DMS153 treated with DMSO at 0.1 percent for 48 hours (cell line): ENCODE measurements at regions not wholly inside any gene's neighbourhood (a gene's known extent, or its start where the extent isn't known, plus 50 kb on each side); places are given as distances from the start of the nearest gene placed in this dataset.
"Not testable (repeated sequence)": the region's sequence is repeated elsewhere in the genome, so short reads cannot be mapped to it uniquely, and the experiment has no call there.

Experiments used
- DNase-seq: peaks from one replicate; lab custom pipeline; 2025; ENCODE audit not compliant: unreplicated experiment; lab: John Stamatoyannopoulos, UW

DNA sequence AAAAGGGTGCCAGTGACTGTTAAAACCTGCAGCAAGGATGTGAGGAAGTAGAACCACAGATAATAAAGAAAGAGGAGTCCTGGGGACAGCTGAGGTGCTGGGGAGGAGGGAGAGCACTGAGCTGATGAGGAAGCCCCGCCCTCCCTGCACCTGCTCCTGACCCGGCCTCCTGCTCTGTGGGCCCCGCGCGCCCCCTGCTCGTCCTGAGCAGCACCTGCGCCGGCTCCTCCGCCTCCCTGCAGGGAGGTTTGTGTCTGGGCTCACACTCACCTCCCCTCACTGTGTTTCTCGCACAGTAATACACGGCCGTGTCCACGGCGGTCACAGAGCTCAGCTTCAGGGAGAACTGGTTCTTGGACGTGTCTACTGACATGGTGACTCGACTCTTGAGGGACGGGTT is 797.6 kb downstream of the TMEM121 start:
- DNase-seq = not testable (repeated sequence)

GRCh38 chr14:106327234-106327633 is 800.9 kb downstream of the TMEM121 start:
- DNase-seq = no peak

GRCh38 chr14:106327702-106328353 is 801.4 kb downstream of the TMEM121 start:
- not testable (repeated sequence) for DNase-seq

GRCh38 chr14:106329243-106329642 is 802.9 kb downstream of the TMEM121 start:
- DNase-seq = not testable (repeated sequence)

GRCh38 chr14:106329987-106330774 is 803.8 kb downstream of the TMEM121 start:
- DNase-seq = not testable (repeated sequence)

DNA sequence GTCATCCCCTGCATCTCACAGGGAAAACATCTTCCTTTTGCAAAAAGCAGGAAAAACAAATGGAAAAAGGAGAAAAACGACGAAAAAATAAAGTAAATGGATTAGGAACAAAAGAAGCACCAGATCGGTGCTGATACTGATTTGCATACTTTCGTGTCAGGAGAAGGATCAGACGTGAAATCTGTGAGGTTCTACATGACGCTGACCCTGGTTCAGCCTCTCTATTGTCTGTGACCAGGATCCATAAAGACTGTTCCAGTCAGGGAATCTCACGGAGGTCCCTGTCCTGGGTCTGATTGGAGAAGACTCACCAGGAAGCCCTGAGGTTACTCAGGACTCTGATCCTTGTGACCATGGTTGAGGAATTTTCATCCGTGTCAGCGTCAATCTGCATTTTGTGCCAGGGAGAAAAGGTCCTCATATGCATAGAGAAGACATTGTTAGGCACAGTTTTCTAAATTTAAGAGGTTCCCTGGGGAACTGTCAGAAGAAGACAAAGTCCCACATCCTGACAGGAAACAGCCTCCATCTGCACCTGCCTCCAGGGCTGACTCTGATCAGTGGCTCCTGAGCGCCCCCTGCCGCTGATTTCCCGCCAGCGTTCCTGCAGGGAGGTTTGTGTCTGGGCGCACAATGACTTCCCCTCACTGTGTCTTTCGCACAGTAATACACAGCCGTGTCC is 808.2 kb downstream of the TMEM121 start:
- not testable (repeated sequence) for DNase-seq

GRCh38 chr14:106335110-106335429 is 808.7 kb downstream of the TMEM121 start:
- not testable (repeated sequence) for DNase-seq

DNA sequence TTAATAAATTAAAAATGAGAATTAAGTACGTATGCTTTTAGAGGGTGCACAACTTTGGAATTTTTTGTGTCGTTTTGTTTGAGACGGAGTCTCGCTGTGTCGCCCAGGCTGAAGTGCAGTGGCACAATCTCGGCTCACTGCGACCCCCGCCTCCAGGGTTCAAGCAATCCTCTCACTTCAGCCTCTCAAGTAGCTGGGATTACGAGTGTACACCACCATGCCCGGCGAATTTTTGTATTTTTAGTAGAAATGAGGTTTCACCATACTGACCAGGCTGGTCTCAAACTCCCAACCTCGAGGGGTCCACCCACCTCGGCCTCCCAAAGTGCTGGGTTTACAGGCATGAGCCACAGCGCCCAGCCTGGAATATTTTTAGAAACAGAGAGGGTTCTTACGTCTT is 812.4 kb downstream of the TMEM121 start:
- DNase-seq = not testable (repeated sequence)

GRCh38 chr14:106340658-106341057 is 814.3 kb downstream of the TMEM121 start:
- DNase-seq = not testable (repeated sequence)

DNA sequence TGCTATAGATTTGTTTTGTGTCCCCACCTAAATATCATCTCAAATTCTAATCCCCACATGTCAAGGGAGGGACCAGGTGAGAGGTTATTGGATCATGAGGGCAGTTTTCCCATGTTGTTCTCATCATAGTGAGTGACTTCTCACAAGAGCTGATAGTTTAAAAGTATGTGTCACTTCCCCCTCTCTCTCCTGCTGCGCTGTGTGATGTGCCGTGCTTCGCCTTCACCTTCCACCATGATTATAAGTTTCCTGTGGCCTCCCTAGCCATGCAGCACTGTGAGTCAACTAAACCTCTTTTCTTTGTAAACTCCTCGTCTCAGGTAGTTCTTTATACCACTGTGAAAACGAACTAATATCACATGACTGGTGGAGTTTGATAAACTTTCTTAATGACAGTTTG is 814.8 kb downstream of the TMEM121 start:
- not testable (repeated sequence) for DNase-seq

GRCh38 chr14:106343626-106344025 is 817.2 kb downstream of the TMEM121 start:
- DNase-seq = no peak

- DNase-seq = not testable (repeated sequence)
Observed at GRCh38 chr14:106344065-106344614, 817.8 kb downstream of the TMEM121 start.

DNA sequence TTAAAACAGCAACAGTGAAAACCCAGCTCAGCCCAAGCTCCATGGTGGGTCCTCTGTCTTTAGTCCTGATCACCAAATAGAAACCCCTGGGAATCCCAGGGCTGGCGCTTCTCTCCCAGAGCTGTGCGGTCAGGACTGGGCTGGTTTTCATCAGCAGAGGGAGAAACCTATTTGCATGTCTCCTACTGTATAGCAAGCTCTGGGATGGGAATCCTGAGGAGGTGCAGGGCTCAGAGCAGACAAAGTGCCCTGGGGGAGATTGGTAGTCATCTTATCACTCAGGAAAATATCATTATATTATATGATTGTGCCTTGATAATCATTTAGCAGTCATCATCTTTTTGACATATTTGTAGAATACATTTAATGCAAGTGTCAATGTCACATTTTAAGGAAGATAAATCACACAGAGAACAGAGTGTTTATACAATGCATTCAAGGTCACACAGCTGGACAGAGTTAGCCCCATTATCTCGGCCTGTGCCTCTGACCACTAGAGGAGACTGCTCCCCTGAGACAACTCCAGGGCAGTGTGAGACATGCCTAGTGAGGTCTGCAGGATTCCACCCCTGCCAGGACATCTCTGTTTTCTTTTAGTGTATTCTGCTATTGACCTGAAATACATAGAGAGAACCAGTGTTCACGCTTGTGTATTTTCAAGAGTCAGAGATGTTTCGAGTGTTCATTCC is 818.6 kb downstream of the TMEM121 start:
- DNase-seq = not testable (repeated sequence)

GRCh38 chr14:106346084-106346483 is 819.7 kb downstream of the TMEM121 start:
- no peak for DNase-seq

GRCh38 chr14:106346534-106347290 is 820.3 kb downstream of the TMEM121 start:
- DNase-seq = no peak

GRCh38 chr14:106347291-106347778 is 821.0 kb downstream of the TMEM121 start:
- DNase-seq = no peak

GRCh38 chr14:106347890-106348755 is 821.7 kb downstream of the TMEM121 start:
- no peak for DNase-seq

DNA sequence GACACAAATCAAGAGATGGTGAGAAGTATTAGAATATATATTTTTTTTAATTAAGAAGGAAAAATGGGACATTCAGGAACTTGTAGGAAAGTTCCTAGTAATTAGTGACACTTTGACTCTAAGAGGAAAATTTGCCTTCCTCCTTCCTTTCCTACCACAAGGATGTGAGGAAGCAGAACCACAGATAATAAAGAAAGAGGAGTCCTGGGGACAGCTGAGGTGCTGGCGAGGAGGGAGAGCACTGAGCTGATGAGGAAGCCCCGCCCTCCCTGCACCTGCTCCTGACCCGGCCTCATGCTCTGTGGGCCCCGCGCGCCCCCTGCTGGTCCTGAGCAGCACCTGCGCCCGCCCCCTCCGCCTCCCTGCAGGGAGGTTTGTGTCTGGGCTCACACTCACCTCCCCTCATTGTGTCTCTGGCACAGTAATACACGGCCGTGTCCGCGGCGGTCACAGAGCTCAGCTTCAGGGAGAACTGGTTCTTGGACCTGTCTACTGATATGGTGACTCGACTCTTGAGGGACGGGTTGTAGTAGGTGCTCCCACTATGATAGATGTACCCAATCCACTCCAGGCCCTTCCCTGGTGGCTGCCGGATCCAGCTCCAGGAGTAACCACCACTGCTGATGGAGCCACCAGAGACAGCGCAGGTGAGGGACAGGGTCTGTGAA is 822.6 kb downstream of the TMEM121 start:
- not testable (repeated sequence) for DNase-seq
